ENCODE measurements at regions not wholly inside any gene's neighbourhood (a gene's known extent, or its start where the extent isn't known, plus 50 kb on each side); places are given as distances from the start of the nearest gene placed in this dataset.

- TF ChIP-seq CTCF (conservative IDR thresholded peaks at IDR 0.05; ENCODE audit: low read length) (no peak), EZH2phosphoT487 (IDR thresholded peaks at IDR 0.05; ENCODE audit: borderline replicate concordance, low read depth, low read length) (no peak)
Measured at GRCh38 chr5:163917747-163918146, 412.3 kb downstream of the MAT2B start.
